Amygdala (tissue), 56 donors: ENCODE measurements at regions not wholly inside any gene's neighbourhood (a gene's known extent, or its start where the extent isn't known, plus 50 kb on each side); places are given as distances from the start of the nearest gene placed in this dataset.
"Not testable (repeated sequence)": the region's sequence is repeated elsewhere in the genome, so short reads cannot be mapped to it uniquely, and the experiment has no call there.

ENCODE experiments used
- DNase-seq, 56 donors: peaks; one replicate each; lab custom pipeline; 2025; lab: John Stamatoyannopoulos, UW

DNA sequence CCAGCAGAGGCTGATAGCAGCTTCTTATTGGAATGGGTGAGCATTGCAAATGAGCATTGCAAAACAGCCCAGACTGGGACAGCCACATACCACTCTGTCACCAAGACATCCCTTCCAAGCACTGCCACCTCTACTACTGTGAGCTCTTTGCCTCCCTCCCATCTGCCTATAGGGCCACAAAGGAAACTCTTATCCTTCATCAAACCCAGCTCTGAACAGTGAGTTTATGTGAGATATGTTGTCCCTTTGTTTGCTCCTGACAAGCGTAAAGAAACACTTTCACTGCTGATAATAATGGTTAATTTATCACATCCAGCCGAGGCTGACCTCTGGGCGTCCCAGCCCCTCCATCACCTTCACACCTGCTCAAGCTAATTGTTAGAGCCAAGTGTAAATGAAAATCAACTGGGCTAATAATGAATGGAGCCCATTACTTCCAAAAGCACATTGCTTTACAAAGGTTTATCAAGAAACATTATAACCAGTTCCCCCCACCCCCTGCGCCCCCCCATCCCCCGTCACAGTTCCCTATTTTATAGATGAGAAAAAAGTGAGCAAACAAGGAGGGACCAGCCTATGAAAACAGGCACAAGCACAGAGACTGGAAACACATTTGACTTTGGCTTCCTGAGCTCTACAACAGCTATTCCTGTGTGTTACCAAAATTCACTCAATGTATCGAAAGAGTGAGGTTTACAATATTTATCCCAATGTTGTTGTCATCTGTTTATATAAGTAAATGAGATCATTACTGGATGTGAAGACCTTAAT is 146.3 kb downstream of the ANXA2 start:
- no peak for DNase-seq

GRCh38 chr15:60254416-60254815 is 143.4 kb downstream of the ANXA2 start:
- no peak for DNase-seq

- no peak for DNase-seq
Measured at GRCh38 chr15:60255390-60255789, 142.4 kb downstream of the ANXA2 start.

DNA sequence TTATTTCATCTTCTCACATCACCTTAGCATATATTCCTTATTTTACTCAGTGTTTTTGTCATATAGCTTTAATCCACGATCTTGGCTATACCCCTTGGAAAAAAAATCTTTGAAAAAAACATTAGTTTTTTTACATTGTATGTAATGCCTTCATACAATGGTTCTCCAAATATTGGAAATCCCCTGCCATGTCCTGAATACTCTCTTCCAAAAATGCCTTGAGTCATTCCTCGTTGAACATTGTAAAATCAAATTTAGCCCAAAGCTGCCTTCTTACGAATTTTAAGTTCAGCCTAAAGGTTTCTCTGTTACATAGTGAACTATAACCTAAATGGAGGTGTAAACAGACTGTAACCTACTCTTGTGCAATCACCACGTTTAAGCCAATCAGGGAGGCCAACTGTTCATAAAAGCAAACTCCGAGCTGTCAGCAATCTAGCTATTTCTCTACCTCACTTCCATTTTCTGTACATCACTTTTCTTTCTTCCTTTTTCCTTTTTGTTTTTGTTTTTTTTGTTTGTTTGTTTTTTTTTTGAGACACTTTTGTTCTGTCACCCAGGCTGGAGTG is 140.1 kb downstream of the ANXA2 start:
- DNase-seq, result no peak

DNA sequence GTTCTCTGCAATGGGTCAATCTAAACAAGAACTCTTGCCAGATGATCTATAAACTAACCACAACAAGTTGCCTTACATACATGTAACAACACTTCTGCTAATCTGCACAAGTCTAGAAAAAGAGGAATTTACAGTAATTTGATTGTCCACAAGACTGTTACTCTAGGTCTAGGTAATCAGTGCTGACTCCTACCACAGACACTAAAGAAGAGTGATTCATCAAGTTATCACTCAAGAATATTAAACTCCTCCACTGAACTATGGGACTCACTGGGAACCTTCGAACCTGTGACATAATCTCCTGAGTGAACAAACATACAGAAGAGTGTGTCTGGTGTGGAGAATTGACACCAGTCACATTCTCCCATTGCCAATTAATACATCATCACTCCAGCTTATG is 138.3 kb downstream of the ANXA2 start:
- DNase-seq, result no peak

GRCh38 chr15:60264088-60264487 is 133.7 kb downstream of the ANXA2 start:
- DNase-seq, result no peak

GRCh38 chr15:60264566-60264965 is 133.2 kb downstream of the ANXA2 start:
- no peak for DNase-seq

GRCh38 chr15:60265057-60265456 is 132.7 kb downstream of the ANXA2 start:
- no peak for DNase-seq

GRCh38 chr15:60272623-60273022 is 125.2 kb downstream of the ANXA2 start:
- no peak for DNase-seq

DNA sequence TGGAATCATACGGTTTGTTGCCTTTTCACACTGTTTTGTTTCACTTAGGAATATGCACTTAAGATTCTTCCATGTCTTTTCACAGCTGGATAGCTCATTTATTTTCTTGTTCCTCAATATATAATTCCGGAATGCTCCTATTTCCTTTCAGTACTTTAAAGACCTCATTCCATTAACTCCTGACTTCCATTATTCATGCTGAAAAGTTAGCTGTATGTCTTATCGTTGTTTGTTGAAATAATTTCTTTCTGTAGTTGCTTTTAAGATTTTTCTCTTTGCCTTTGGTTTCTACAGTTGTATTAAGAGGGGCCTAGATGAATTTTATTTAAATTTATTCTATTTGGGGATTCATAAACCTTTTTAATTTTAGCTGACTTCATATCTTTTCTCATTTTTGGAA is 122.2 kb downstream of the ANXA2 start:
- no peak for DNase-seq

- DNase-seq, result no peak
Measured at GRCh38 chr15:60278879-60279278, 118.9 kb downstream of the ANXA2 start.

GRCh38 chr15:60280259-60280658 is 117.5 kb downstream of the ANXA2 start:
- no peak for DNase-seq

DNA sequence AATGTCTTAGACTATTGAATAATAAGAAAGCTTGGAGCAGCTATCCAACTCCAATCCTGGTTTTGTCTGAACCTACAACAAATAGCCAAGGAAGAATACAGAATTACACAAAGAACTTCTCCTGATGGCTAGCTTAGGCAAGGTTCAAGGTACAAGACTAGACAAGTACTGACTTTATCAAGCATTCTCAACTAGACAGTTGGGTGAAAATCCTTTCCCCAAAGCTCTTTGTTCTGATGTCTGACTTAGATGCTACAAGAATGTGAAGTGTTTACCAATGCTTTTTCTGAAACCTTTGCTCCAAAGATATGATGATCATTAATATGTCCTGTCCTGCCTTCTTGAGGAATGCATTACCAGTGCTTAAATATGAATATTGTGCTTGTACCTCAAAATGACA is 113.8 kb downstream of the ANXA2 start:
- DNase-seq, result no peak

GRCh38 chr15:60295901-60296300 is 101.9 kb downstream of the ANXA2 start:
- not testable (repeated sequence) for DNase-seq

- DNase-seq, result no peak
Measured at GRCh38 chr15:60297047-60297446, 100.7 kb downstream of the ANXA2 start.
